ENCODE measurements at regions not wholly inside any gene's neighbourhood (a gene's known extent, or its start where the extent isn't known, plus 50 kb on each side); places are given as distances from the start of the nearest gene placed in this dataset.
"Not testable (repeated sequence)": the region's sequence is repeated elsewhere in the genome, so short reads cannot be mapped to it uniquely, and the experiment has no call there.

DNA sequence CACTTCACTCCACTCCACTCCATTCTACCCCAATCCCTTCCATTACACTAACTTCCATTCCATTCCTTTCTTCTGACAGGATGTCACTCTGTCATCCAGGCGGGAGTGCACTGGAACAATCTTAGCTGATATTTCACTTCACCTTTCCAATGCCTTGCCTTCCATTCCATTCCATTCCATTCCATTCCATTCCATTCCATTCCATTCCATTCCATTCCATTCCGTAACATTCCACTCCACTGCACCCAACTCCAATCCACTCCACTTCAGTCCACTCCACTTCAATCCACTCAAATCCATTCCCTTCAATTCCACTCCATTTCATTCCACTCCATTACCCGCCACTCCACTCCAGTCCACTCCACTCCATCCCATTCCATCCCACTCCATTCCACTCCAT lies 1099.4 kb downstream of the TSPY10 start:
- DNase-seq (ENCODE audit: extremely low read depth, low read depth), result peak; percentile 69

DNA sequence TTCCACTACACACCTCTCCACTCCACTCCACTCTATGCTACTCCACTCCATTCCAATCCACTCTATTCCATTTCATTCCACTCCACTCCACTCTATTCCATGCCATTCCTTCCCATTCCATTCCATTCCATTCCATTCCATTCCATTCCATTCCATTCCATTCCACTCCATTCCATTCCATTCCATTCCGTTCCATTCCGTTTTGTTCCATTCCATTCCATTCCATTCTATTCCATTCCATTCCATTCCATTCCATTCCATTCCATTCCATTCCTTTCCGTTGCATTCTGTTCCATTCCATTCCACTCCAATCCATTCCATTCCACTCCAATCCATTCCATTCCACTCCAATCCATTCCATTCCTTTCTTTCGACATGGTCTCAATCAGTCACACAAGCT lies 1121.1 kb downstream of the TSPY10 start:
- DNase-seq (ENCODE audit: extremely low read depth, low read depth), result not testable (repeated sequence)

- not testable (repeated sequence) for DNase-seq (ENCODE audit: extremely low read depth, low read depth)
Measured at GRCh38 chrY:10657120-10657519, 1129.4 kb downstream of the TSPY10 start.

DNA sequence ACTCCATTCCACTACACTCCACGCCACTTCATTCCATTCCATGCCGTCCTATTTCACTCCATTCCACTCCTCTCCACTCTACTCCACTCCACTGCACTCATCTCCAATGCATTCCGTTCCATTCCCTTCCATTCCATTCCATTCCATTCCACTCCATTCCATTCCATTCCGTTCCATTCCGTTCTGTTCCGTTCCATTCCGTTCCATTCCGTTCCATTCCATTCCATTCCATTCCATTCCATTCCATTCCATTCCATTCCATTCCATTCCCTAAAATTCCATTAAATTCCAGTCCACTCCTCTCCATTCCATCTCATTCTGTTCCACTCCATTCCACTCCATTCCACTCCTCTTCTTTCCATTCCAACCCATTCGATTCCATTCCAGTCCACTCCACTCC lies 1139.1 kb downstream of the TSPY10 start:
- no peak for DNase-seq (ENCODE audit: extremely low read depth, low read depth)

DNA sequence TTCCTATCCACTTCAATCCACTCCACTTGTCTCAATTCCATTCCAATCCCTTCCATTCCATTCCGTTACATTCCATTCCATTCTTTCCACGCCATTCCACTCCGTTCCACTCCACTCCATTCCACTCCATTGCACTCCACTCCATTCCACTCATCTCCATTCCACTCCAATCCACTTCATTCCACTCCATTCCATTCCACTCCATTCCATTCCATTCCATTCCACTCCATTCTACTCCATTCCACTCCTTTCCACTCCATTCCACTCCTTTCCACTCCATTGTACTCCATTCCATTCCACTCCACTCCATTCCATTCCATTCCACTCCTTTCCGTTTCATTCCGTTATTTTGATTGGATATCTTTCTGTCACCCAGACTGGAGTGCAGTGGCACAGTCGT lies 1158.7 kb downstream of the TSPY10 start:
- no peak for DNase-seq (ENCODE audit: extremely low read depth, low read depth)
